Fibroblast of skin of left quadriceps (primary cell): ENCODE measurements at regions not wholly inside any gene's neighbourhood (a gene's known extent, or its start where the extent isn't known, plus 50 kb on each side); places are given as distances from the start of the nearest gene placed in this dataset.

Source experiments
- DNase-seq, 2 experiments: peaks; one replicate each; pipeline ENCODE4 v3.0.0-alpha.2; 2013; ENCODE audit warnings: low read depth in 2 of 2

- no peak for DNase-seq
Measured at GRCh38 chr6:95243053-95243452, 334.3 kb upstream of the MANEA start.

GRCh38 chr6:95244751-95245150 is 332.6 kb upstream of the MANEA start:
- no peak for DNase-seq

- peak; percentile 42 to 43 for DNase-seq
Measured at GRCh38 chr6:95248499-95248898, 328.8 kb upstream of the MANEA start.

GRCh38 chr6:95249175-95249574 is 328.2 kb upstream of the MANEA start:
- peak; percentile 62 to 71 for DNase-seq

- no peak for DNase-seq
Measured at GRCh38 chr6:95249661-95250060, 327.7 kb upstream of the MANEA start.

GRCh38 chr6:95263840-95264239 is 313.5 kb upstream of the MANEA start:
- no peak for DNase-seq

- no peak for DNase-seq
Measured at GRCh38 chr6:95266537-95267258, 310.6 kb upstream of the MANEA start.

GRCh38 chr6:95274686-95275235 is 302.6 kb upstream of the MANEA start:
- peak; percentile 58 to 66 for DNase-seq

- no peak for DNase-seq
Measured at GRCh38 chr6:95279616-95280015, 297.7 kb upstream of the MANEA start.

- peak; percentile 22 to 25 for DNase-seq
Measured at GRCh38 chr6:95280686-95281273, 296.6 kb upstream of the MANEA start.

- DNase-seq = no peak
Measured at GRCh38 chr6:95285881-95286280, 291.5 kb upstream of the MANEA start.

- no peak for DNase-seq
Measured at GRCh38 chr6:95286874-95287273, 290.5 kb upstream of the MANEA start.

- DNase-seq = no peak
Measured at GRCh38 chr6:95288251-95288650, 289.1 kb upstream of the MANEA start.

- peak; percentile 11 to 13 for DNase-seq
Measured at GRCh38 chr6:95292011-95292410, 285.3 kb upstream of the MANEA start.

GRCh38 chr6:95293257-95293656 is 284.1 kb upstream of the MANEA start:
- DNase-seq = no peak

- no peak for DNase-seq
Measured at GRCh38 chr6:95294043-95294442, 283.3 kb upstream of the MANEA start.

GRCh38 chr6:95309545-95309944 is 267.8 kb upstream of the MANEA start:
- no peak for DNase-seq

- no peak for DNase-seq
Measured at GRCh38 chr6:95318137-95318536, 259.2 kb upstream of the MANEA start.

- DNase-seq = peak; percentile 90
Measured at GRCh38 chr6:95321126-95321525, 256.2 kb upstream of the MANEA start.

- DNase-seq = peak; percentile 9 to 10
Measured at GRCh38 chr6:95325916-95326315, 251.4 kb upstream of the MANEA start.

GRCh38 chr6:95328231-95328630 is 249.1 kb upstream of the MANEA start:
- no peak for DNase-seq

GRCh38 chr6:95352064-95352795 is 225.1 kb upstream of the MANEA start:
- DNase-seq = no peak

GRCh38 chr6:95354551-95354950 is 222.8 kb upstream of the MANEA start:
- DNase-seq = no peak
